ENCODE measurements at regions not wholly inside any gene's neighbourhood (a gene's known extent, or its start where the extent isn't known, plus 50 kb on each side); places are given as distances from the start of the nearest gene placed in this dataset.
"Not testable (repeated sequence)": the region's sequence is repeated elsewhere in the genome, so short reads cannot be mapped to it uniquely, and the experiment has no call there.

DNA sequence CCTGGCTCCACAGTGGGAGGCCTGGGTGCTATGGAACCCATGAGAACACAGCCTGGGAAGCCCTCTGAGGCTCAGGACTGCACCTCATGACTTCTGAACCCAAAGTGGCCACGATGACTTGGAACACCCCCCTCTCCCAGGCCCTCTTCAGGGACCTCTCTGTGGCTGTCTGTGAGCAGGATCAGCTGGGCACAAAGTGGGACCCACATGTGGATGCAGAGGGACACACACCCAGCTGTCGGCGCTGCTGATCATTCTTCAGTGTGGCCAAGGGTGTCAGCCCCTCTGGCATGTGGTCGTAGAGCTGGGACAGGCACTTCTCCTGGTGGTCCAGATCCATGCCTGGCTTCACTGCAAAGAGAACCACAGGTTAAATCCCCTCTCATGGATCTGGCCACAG lies 293.2 kb downstream of the GOLGA6L6 start:
- TF ChIP-seq RAD21 (conservative IDR thresholded peaks at IDR 0.05 in 1 of 2, IDR thresholded peaks at IDR 0.05 in 1 of 2); POLR2A (IDR thresholded peaks at IDR 0.05; ENCODE audit: low read length): not testable (repeated sequence)

Measured in A549 (cell line).